Hematopoietic multipotent progenitor cell treated with erythropoietin and hydrocortisone succinate and interleukin-3 and kit ligand, for 6 days (in vitro differentiated cells): ENCODE measurements at regions not wholly inside any gene's neighbourhood (a gene's known extent, or its start where the extent isn't known, plus 50 kb on each side); places are given as distances from the start of the nearest gene placed in this dataset.

ENCODE experiments used
- DNase-seq: peaks from one replicate; pipeline ENCODE4 v3.0.0-alpha.2; 2015

- no peak for DNase-seq
These were observed 127.6 kb upstream of the TMCC3 start for GRCh38 chr12:94777936-94778335.

DNA sequence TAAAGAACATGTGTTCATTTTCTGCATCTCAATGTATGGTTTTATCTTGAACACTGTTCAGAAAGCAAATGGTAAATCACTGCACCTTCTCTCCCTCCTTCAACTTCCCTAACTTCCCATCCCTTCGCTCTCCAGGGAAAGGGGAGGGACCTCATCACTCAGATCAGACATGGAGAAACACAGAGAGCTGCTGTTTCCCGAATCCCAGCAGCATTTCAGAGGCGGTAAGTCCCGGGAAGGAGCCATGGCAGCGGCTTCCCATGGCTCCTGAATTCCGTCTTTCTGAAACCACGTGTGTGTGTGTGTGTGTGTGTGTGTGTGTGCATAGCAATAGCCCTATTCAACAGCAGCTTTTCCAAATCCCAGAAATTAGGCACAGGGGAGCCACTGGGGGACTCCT lies 125.4 kb upstream of the TMCC3 start:
- no peak for DNase-seq

DNA sequence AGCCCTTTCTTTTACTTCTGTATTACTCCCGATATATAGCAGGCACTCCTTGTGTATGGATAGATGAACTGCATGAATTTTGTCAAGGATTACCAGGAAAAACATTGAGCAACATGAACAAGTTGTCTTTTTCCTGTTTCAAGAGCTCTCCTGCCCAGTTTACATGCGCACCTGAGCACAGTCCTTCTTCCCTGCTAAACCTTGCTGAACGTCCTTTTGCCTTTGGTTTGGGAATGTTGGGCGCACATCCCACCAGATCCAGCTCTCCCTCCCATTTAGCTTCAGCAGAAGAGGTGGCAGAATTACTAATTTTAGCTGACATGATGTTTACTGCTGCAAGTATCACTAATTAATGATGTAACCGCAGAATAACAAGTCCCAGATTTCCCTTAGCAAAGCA lies 121.4 kb upstream of the TMCC3 start:
- no peak for DNase-seq

DNA sequence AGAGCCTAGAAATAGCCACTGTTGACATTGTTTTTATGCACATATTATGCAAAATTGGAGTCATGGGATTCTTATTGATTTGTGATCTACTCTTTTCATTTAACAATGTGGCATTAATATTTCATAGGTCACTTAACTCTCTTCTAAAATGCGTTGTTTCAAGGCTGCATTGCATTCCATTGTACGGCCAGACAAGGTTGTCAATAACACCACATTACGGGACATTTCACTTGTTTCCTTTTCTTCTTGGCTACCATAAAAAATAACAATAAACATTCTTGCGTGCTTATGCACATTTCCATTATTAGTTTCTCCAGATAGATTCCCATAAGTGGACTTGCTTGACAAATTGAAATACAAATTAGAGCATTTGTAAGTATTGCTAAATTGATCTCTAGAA lies 120.8 kb upstream of the TMCC3 start:
- DNase-seq: no peak

DNA sequence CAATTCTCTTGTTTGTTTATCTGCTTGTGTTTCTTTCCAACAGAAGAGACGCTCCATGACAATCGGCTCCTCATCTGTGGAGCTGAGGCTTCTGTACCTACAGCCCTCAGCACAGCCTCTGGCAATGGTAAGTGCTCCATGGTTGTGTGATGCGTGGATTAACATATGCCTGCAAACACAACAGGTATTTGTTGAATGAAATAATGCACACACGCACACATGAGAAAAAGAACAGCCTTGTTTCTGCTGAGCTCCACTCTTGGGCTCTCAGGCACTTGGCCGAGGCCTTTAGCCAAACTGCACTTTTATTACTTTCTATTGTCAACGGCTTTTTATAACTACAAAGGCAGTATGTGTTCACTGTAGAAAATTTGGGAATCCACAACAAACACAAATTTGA lies 120.4 kb upstream of the TMCC3 start:
- DNase-seq: no peak

- no peak for DNase-seq
These were observed 119.7 kb upstream of the TMCC3 start for GRCh38 chr12:94769776-94770759.

GRCh38 chr12:94769047-94769420 lies 118.7 kb upstream of the TMCC3 start:
- DNase-seq: peak; percentile 78

GRCh38 chr12:94768398-94769046 lies 118.2 kb upstream of the TMCC3 start:
- DNase-seq: peak; percentile 11

DNA sequence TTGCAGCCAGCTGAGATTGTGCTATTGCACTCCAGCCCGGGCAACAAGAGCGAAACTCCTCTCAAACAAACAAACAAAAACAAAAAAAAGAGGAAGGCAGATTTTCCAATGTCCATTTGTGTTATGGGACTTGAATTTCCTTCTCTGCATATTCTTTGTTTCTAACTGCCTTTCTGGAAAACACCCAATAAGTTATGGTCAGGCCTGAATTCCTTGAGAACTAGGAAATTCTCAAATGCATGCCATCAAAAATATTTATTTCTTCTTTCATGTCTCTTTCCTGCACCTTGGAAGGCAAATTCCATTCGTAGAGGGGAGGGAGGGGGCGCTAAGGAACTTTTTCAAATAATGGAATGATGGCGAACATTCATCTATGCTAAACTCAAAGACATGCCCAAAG lies 117.6 kb upstream of the TMCC3 start:
- DNase-seq: no peak

- DNase-seq: no peak
These were observed 116.0 kb upstream of the TMCC3 start for GRCh38 chr12:94766397-94766796.

DNA sequence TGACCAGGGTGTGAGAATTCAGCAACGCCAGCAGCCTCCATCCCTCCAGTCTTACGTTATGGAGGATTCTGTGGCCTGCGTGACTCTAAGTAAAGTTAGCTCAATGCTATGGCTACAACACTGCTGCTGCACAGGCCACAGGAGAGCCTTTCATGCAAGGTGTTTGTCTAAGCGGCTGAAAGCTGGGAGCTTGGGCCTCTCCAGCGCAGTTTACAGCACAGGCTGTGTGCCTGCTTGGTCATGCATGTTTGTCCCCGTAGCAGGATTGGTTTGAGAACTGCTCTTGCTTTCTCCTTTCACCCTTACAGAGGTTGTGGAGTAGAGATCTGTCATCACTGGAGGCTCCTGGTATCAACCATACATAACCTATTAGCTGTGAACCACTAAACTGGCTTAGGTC lies 113.1 kb upstream of the TMCC3 start:
- DNase-seq: no peak

GRCh38 chr12:94762943-94763342 lies 112.6 kb upstream of the TMCC3 start:
- DNase-seq: no peak

DNA sequence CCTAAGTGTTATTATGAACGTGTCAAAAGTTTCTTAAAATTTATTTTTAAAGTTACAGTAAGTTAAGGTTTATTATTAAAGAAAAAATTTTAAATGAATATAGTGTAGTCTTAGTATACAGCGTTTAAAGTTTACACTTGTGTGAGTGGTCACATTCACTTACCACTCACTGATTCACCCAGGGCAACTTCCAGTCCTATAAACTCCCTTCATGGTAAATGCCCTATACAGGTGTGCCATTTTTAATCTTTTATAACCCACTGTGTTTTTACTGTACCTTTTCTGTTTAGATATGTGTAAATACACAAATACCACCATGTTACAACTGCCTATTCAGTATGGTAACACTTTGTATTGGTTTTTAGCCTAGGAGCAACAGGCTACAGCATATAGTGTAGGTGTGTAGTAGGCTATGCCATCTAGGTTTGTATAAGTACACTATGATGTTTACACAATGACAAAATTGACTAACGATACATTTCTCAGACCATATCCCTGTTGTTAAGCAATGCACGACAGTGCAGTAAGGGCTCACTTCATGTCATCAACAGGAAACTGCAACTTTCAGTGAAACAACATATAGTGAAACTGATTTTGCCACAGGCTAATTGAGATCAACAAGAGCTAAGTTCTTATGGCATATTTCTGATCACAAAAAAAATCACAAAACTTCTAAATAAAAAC lies 112.0 kb upstream of the TMCC3 start:
- peak; percentile 5 for DNase-seq

- no peak for DNase-seq
These were observed 111.2 kb upstream of the TMCC3 start for GRCh38 chr12:94761559-94761958.

DNA sequence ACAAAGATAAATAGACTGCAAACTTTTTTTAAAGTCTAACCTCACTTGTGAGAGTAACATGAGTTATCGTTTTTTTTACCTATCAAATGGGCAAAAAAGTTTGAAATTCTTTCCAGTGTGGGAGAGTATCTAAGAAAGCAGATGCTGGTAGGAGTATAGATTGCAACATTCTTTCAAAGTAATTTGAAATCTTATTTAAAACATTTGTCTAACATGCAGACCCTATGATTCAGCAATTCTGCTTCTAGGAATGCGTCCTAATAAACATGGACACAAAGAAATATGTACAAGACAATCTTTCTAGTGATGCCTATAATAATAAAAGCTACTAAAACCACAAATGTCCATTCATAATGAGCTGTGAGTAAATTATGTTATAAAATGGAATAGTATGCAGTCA lies 110.4 kb upstream of the TMCC3 start:
- no peak for DNase-seq

DNA sequence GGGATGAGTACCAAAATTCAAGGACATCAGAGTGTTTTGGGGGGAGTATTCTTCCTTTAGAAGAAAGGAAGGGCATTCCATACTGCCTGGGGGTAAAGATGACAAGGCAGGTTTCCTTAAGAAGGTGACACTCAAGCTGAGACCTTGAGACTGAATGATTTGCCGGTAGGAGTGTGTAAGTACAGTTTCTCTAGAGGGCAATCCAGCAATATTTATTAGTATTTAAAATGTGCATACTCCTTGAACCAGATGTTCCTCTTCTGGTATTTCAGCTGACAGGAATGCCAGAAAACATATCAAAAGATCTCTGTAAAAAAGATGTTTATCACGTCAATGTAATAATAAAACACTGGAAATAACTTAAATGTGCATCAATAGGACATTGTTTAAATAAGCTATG lies 106.4 kb upstream of the TMCC3 start:
- no peak for DNase-seq

DNA sequence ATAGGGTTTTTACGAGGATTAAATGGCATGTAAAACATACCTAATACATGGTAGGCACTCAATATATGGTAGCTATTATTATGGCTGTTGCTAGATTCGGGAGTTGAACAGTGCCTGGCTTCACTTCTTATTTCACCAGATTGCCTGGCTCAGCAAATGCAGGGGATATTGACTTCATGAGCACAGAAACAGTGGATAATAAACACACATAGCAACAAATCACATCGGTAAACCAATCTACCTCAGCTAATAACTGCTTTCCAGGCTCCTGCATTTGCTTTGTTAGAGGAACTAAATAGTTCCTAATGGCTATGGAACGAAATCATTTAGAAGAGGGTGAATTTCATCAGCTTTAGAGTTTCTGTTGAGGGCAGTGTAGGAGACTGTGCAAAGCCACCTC lies 105.2 kb upstream of the TMCC3 start:
- DNase-seq: no peak

- no peak for DNase-seq
These were observed 104.3 kb upstream of the TMCC3 start for GRCh38 chr12:94754653-94755052.

- no peak for DNase-seq
These were observed 102.8 kb upstream of the TMCC3 start for GRCh38 chr12:94753036-94753679.

DNA sequence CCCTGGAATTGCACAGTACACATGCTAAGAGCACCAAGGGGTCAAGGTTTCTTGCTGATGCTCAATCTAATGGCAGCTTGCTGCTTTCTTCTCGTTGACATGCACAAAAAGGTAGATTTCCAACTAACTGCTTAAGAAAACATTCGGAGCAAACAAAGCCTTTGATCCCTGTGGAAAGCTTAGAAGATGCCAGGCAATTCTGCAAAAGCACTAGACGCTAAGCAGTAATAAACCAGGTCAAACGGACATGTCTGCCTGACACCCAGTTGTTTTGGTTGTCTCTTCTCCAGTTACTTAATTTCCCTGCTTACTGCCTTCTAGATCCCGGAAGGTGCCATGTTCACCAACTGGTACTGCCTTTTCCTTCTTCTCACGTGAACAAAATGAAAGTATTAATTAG lies 100.5 kb upstream of the TMCC3 start:
- no peak for DNase-seq

- DNase-seq: no peak
These were observed 99.5 kb upstream of the TMCC3 start for GRCh38 chr12:94749890-94750289.

DNA sequence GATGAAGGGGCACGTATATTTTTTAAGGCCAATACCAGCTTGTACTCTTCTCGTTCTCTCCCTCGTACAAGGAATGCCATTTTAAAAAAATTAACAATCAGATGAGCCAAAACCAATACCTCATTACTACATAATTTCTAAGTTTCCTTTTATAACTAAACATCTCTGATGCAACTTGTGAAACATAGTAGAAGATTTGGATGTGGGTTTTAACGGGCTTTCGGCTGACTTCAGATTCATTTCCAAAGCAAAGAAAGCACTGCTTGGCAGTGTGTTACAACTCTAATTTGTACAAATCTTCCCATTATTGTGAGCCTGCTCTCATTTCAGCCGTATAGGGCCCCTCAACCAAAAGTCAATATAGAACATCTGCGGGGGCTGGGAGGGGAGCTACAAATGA lies 99.1 kb upstream of the TMCC3 start:
- DNase-seq: no peak

GRCh38 chr12:94748726-94749421 lies 98.5 kb upstream of the TMCC3 start:
- DNase-seq: no peak
